Umbilical cord (tissue), 1 donor: ENCODE measurements at regions not wholly inside any gene's neighbourhood (a gene's known extent, or its start where the extent isn't known, plus 50 kb on each side); places are given as distances from the start of the nearest gene placed in this dataset.

Source experiments
- DNase-seq: peaks from one replicate; pipeline ENCODE4 v3.0.0-alpha.2; 2015; ENCODE audit warnings: low spot score

GRCh38 chr3:182717216-182717615 lies 76.1 kb upstream of the ATP11B start:
- DNase-seq, result no peak

- DNase-seq, result no peak
These were observed 70.4 kb upstream of the ATP11B start for GRCh38 chr3:182722907-182723306.

- DNase-seq, result no peak
These were observed 69.7 kb upstream of the ATP11B start for GRCh38 chr3:182723596-182723995.

DNA sequence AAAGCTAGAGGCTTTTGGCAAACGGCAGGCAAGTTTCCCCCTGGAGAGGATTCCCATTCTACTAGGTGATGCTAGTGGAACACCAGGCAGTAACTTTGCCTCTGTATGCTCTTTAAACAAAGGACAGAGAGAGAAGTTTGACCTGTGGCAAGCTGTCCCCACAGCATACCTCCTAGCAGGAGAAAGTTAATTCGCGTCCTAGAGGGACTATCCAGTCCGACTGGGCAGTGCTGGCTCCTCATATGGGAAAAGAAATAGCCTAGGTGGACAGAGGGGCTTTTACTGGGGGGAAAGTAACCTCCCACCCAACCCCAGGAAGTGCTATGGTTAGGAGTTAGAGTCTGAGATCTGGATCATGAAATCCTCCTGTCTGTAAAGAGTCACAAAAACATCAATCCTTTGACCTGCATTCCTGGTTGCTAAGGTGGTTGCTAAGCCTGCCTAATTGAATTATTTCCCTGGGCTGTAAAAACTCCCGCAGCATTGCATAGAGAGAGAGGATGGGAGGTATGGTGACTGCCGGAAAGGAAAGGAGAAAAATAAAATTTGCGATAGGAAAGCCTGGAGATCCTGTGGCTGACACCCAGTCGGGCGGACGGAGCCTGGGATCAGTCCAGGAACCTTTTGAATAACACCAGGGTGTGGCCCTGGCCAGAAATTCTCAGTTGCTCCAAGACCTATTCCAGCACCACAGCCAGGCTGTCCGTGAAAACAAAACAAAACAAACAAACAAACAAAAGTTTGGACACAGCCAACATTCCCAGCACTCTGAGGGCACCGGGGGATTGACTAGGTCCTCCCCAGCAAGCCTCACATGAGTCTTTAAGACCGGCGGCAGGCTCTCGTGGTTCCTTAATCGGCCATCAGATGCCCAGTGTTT lies 67.7 kb upstream of the ATP11B start:
- peak; percentile 41 for DNase-seq

- DNase-seq, result peak; percentile 50
These were observed 66.8 kb upstream of the ATP11B start for GRCh38 chr3:182726258-182727142.

DNA sequence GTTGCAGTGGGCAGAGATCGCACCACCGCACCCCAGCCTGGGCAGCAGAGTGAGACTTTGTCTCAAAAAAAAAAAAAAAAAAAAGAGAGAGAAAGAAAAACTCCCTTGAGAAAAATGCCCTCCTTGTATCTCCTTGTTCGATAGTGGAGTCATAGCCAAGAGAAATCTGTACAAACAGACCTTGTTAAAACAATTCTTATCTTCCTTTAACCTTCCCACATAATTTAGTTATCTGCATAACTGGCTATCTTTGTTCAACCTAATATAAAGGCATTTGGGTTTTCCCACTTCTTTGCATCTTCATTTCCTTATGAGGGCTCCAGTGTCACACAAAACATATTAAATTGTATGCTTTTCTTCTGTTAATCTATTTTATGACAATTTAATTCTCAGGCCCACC lies 65.1 kb upstream of the ATP11B start:
- DNase-seq, result no peak

DNA sequence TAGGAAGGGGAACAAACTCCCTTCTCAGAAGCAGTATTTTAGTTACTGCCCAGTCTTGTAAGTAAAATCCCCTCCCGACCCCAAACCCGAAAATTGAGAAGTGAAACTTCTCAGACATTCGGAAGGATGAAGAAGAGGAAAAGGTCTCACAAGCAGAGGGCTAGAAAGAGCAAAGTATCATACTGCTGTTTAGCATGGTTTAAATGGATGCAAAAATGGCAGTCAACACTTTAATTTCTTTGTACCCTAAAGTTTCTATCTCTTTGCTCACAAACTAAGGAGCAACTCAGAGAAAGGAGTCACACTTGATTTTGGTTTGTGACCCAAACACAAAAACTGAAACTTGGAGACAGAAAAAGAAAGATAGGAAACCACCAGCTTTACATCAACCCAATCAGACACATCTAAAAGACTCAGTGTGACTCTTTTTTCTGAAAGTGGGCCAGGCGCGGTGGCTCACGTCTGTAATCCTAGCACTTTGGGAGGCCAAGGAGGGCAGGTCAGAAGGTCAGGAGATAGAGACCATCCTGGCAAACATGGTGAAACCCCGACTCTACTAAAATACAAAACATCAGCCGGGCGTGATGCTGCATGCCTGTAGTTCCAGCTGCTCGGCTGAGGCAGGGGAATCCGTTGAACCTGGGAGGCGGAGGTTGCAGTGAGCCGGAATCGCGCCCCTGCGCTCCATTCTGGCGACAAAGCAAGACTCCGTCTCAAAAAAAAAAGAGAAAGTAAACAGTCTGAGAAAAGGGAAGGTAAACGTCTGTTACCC lies 63.2 kb upstream of the ATP11B start:
- no peak for DNase-seq

DNA sequence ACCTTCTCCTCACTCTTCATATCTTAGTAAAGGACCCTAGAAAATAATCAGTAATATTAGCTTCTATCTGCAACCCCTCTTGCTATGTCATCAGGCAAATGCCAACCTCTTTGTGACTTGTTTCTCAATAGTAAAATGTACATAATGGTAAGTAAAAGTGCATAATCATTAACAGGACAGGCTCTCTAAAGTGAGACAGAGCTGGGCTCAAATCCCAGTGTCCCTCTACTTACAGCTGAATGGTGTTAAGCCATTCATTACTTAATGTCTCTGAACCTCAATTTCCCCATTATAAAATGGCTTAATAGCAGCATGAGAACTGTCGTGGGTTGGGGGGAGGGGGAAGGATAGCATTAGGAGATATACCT lies 62.6 kb upstream of the ATP11B start:
- DNase-seq, result no peak

DNA sequence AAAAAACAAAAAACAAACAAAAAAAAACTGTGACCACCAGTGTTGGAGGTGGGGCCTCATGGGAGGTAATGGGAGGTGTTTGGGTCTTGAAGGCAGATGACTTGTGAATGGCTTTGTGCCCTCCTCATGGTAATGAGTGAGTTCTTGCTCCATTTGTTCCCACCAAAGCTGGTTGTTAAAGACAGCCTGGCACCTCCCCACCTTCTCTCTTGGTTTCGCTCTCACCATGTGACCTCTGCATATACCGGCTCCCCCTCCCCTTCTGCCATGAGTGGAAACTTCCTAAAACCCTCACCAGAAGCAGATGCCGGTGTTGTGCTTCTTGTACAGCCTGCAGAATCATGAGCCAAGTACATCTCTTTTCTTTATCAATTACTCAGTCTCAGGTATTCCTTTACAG lies 61.5 kb upstream of the ATP11B start:
- DNase-seq, result no peak

- DNase-seq, result no peak
These were observed 60.9 kb upstream of the ATP11B start for GRCh38 chr3:182732232-182733015.

GRCh38 chr3:182735672-182736071 lies 57.6 kb upstream of the ATP11B start:
- peak; percentile 83 for DNase-seq

DNA sequence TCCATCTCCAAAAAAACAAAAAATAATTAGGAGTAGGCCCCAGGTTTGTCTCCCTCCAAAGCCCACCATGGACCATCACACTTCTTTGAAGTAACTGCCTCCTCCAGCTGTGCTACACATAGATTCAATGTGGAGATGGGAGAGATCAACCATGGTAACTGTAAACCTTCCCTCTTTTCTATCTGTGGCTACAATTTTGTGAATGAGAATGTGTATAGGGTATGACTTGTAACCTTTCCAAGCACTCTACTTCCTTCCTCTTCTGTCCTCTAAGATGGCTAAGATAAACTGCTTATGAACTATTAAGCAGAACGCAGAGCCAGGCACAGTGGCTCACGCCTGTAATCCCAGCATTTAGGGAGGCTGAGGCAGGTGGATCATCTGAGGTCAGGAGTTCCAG lies 55.5 kb upstream of the ATP11B start:
- no peak for DNase-seq

- peak; percentile 55 for DNase-seq
These were observed 54.5 kb upstream of the ATP11B start for GRCh38 chr3:182738583-182739411.

GRCh38 chr3:182739619-182740018 lies 53.7 kb upstream of the ATP11B start:
- peak; percentile 91 for DNase-seq

DNA sequence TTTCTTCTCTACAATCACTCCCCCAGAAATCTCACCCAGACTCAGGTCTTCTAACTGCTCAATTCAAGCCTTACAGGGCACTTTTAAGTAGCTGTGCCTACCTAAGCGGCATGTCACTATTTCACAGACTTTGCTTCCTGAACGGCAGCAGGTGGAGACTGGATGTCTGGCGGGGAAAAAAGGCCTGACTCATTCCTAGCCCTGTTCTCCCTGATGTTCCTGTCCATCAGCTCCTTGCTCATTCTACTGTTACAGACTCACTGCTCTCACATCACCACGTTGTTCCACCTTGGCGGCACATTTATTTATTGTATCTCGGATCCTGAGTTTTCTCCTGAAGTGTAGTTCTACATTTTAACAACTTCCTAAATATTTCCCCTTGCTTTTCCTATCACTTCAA lies 52.6 kb upstream of the ATP11B start:
- DNase-seq, result peak; percentile 47

DNA sequence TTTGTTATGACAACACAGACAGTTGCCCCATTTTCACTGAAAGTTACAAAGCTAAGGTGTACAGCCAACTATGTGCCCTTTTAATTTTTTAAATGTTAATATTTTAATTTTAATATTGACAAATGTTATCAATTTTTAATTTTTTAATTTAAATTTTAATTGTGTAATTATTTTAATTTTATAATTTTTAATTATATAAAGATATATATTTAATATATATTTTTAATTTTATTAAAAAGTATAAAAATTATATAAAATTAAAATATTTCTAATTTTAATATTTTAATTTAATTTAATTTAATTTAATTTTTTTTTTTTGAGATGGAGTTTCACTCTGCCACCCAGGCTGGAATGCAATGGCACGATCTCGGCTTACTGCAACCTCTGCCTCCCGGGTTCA lies 52.1 kb upstream of the ATP11B start:
- DNase-seq, result no peak
